ENCODE measurements at regions not wholly inside any gene's neighbourhood (a gene's known extent, or its start where the extent isn't known, plus 50 kb on each side); places are given as distances from the start of the nearest gene placed in this dataset.

GRCh38 chr19:56983171-56983570, 136.6 kb upstream of the USP29 start:
- Histone ChIP-seq H3K27ac (no peak overlapping the region), H3K36me3 (no peaks in the 10 kb centered on the region), H3K27me3 (no peaks in the 10 kb centered on the region), H3K9me3 (peaks cover 0 to 14% (median 0%) of the 10 kb centered on the region in 4 donors), H3K4me3 (no peak overlapping the region), H3K4me1 (no peaks in the 10 kb centered on the region)
- no peak for DNase-seq
- no peak for TF ChIP-seq POLR2A (IDR thresholded peaks at IDR 0.05)
- no peak for TF ChIP-seq CTCF (IDR thresholded peaks at IDR 0.05)

DNA sequence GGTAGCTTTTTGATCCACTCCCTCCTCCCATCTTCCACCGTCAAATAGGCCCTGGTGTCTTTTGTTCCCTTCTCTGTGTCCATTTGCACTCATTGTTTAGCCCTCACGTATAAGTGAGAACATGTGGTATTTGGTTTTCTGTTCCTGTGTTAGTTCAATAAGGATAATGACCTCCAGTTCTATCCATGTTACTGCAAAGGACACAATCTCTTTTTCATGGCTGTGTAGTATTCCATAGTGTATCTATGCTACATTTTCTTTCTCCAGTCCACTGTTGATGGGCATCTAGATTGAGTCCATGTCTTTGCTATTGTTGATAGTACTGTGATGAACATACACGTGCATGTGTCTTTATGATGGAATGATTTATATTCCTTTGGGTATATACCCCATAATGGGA, 136.0 kb upstream of the USP29 start:
- Histone ChIP-seq H3K4me3 (no peak overlapping the region), H3K36me3 (no peaks in the 10 kb centered on the region), H3K27ac (no peak overlapping the region), H3K27me3 (no peaks in the 10 kb centered on the region), H3K4me1 (no peaks in the 10 kb centered on the region), H3K9me3 (peaks cover 0 to 19% (median 0%) of the 10 kb centered on the region in 4 donors)
- TF ChIP-seq CTCF (IDR thresholded peaks at IDR 0.05) (no peak), POLR2A (IDR thresholded peaks at IDR 0.05) (no peak)
- DNase-seq, result no peak

DNA sequence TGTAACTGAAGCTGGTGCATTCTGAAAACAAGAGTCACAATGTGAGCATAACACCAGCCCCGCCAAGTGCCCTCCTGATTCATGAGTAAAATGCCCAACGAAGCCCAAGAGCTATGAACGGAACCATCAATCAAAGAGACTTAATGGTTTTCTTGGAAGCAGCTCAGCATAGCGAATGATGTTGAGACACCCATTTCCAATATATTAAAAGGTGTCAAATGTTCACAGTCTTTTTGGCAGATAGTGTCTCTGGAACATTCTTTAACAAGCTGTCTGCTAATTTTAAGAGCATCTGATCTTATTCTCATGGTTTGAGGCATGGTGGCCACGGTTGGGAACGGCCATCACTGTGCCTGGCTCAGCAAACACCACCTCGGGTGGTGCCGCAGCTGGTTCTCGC, 133.4 kb upstream of the USP29 start:
- H3K36me3 ChIP-seq, result no peaks in the 10 kb centered on the region
- H3K4me1 ChIP-seq, result no peaks in the 10 kb centered on the region
- H3K27me3 ChIP-seq, result no peaks in the 10 kb centered on the region
- DNase-seq, result no peak
- H3K9me3 ChIP-seq, result peaks cover 0 to 11% (median 0%) of the 10 kb centered on the region in 4 donors
- H3K27ac ChIP-seq, result no peak overlapping the region
- TF ChIP-seq CTCF (IDR thresholded peaks at IDR 0.05) (no peak), POLR2A (IDR thresholded peaks at IDR 0.05) (no peak)
- no peak overlapping the region for H3K4me3 ChIP-seq

GRCh38 chr19:56987184-56987583, 132.6 kb upstream of the USP29 start:
- no peak overlapping the region for H3K27ac ChIP-seq
- no peak overlapping the region for H3K4me3 ChIP-seq
- TF ChIP-seq CTCF (IDR thresholded peaks at IDR 0.05) (no peak), POLR2A (IDR thresholded peaks at IDR 0.05) (no peak)
- H3K4me1 ChIP-seq, result no peaks in the 10 kb centered on the region
- H3K36me3 ChIP-seq, result no peaks in the 10 kb centered on the region
- H3K9me3 ChIP-seq, result peaks cover 0 to 10% (median 0%) of the 10 kb centered on the region in 4 donors
- no peak for DNase-seq
- no peaks in the 10 kb centered on the region for H3K27me3 ChIP-seq

DNA sequence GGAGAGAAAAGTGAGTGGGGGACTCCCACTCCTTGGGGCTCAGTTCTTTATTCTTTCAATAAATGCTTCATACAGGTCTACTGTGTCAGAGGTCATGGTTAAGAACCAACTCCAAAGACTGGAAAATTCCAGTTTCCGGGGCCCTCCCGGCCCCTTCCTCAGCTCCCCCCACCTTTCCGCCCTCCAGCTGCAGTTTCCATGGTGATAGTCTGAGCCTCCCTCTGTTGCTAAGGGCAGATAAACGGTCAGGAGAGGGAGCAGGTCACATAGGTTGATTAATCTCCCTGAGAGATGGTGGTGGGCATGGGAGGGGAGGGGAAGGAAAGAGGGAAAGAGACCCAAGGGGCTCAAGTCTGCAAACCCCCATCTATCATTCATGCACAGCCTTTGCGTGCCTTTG, 131.5 kb upstream of the USP29 start:
- Histone ChIP-seq H3K27ac (no peak overlapping the region), H3K4me3 (no peak overlapping the region), H3K4me1 (no peaks in the 10 kb centered on the region), H3K36me3 (no peaks in the 10 kb centered on the region), H3K27me3 (no peaks in the 10 kb centered on the region), H3K9me3 (peaks cover 0 to 8% (median 0%) of the 10 kb centered on the region in 4 donors)
- DNase-seq, result no peak
- TF ChIP-seq POLR2A (IDR thresholded peaks at IDR 0.05) (no peak), CTCF (IDR thresholded peaks at IDR 0.05) (no peak)

- H3K9me3 ChIP-seq, result peaks cover 0 to 6% (median 0%) of the 10 kb centered on the region in 4 donors
- no peak overlapping the region for H3K4me3 ChIP-seq
- TF ChIP-seq CTCF (IDR thresholded peaks at IDR 0.05) (no peak), POLR2A (IDR thresholded peaks at IDR 0.05) (no peak)
- H3K4me1 ChIP-seq, result no peaks in the 10 kb centered on the region
- DNase-seq, result no peak
- H3K27ac ChIP-seq, result no peak overlapping the region
- H3K36me3 ChIP-seq, result no peaks in the 10 kb centered on the region
- no peaks in the 10 kb centered on the region for H3K27me3 ChIP-seq
These were observed 127.9 kb upstream of the USP29 start for GRCh38 chr19:56991912-56992311.

Measured in Peyer's patch (tissue), 4 donors.